Right lobe of liver (tissue), 4 donors: ENCODE measurements at regions not wholly inside any gene's neighbourhood (a gene's known extent, or its start where the extent isn't known, plus 50 kb on each side); places are given as distances from the start of the nearest gene placed in this dataset.
A peak's percentile ranks its signal among the peaks of the same experiment; 100 is the strongest.

Experiments
- CTCF ChIP-seq, 4 donors: fragments of 200-600 bp in 3 of 4; fragments of 450-650 bp in 1 of 4; IDR thresholded peaks; one replicate each; pipeline versions ENCODE4 v1.5.1 to v1.8.0; 2016 to 2022; ENCODE audit warnings: antibody characterized with exemption in 4 of 4, mild to moderate bottlenecking in 2 of 4
- POLR2A ChIP-seq: fragments of 450-650 bp; IDR thresholded peaks from one replicate; pipeline ENCODE4 v1.6.1; 2017; ENCODE audit warnings: antibody characterized with exemption, mild to moderate bottlenecking
- donor health status: DM: no; HTN: no; CAD: no.
- donor health status: DM: no; HTN: no; CAD: no.
- donor health status: DM: no; HTN: yes; CAD: no.

GRCh38 chr12:118635276-118635675 lies 258.9 kb downstream of the SUDS3 start:
- TF ChIP-seq POLR2A (peak; percentile 16), CTCF (IDR thresholded peaks at IDR 0.05) (no peak)
